Activated CD4-positive, CD25-positive, alpha-beta regulatory T cell treated with anti-CD3 and anti-CD28 coated beads, Interleukin-2, amount 50 U/mL, for 72 hours (primary cell): ENCODE measurements at regions not wholly inside any gene's neighbourhood (a gene's known extent, or its start where the extent isn't known, plus 50 kb on each side); places are given as distances from the start of the nearest gene placed in this dataset.
"Not testable (repeated sequence)": the region's sequence is repeated elsewhere in the genome, so short reads cannot be mapped to it uniquely, and the experiment has no call there.

Experiments
- DNase-seq: peaks from one replicate; pipeline ENCODE4 v3.0.0; 2021

DNA sequence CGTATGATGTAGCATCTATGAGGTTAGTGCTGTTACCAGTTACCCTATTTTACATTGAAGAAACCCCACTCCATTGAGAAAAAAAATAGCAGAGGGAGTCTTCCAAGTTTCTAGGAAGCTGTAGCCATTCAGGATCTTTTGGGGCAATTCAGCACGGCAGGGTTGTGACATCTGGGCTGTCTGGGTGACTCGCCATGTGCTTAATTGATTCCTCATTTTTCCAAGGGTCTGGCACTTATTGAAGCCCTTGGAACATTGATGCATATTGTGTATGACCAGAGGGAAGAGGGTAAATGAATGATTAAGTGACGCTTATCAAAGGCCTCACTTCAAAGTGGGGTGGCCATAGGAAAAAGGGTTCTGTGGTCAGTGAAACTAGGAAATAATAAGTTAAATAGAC is 248.7 kb downstream of the ARHGAP12 start:
- no peak for DNase-seq

- DNase-seq, result no peak
These were observed 249.8 kb downstream of the ARHGAP12 start for GRCh38 chr10:31678575-31679516.

GRCh38 chr10:31678139-31678536 is 250.5 kb downstream of the ARHGAP12 start:
- no peak for DNase-seq

GRCh38 chr10:31677195-31678138 is 251.2 kb downstream of the ARHGAP12 start:
- no peak for DNase-seq

DNA sequence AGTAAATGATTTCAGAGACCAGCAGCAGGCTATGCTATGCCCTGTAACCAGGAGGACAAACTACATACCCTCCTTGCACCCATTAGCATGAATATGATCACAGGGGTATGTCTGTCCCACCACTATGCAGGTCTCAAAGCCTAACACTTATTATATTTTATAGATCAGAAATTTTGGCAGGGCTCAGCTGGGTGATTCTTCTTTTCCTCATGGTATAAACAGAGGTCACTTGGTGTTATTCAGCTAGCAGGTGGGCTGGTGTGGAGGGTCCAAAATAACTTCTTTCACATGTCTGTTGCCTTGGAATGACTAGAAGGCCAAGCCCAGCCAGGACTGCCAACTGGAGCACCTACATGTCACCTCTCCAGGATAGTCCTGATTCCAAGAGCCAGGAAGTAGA is 252.9 kb downstream of the ARHGAP12 start:
- no peak for DNase-seq

DNA sequence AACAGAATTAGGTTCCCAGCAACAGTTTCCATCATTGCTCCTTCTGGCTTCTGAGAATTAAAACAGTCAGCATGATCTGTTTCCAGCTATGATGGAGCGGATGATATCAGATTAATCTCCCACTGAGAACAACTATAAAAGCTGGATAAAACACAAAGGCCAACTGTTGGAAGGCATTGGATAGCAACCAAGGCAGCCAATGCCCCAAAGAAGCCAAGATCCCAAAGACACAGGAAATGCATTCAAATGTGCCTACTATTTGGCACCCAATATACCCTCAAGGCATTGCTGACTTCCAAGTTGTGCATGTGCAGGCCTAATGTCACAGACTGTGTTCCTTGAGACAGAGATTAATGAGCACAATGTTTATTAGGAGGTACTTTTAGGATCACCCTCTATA is 259.3 kb downstream of the ARHGAP12 start:
- no peak for DNase-seq

DNA sequence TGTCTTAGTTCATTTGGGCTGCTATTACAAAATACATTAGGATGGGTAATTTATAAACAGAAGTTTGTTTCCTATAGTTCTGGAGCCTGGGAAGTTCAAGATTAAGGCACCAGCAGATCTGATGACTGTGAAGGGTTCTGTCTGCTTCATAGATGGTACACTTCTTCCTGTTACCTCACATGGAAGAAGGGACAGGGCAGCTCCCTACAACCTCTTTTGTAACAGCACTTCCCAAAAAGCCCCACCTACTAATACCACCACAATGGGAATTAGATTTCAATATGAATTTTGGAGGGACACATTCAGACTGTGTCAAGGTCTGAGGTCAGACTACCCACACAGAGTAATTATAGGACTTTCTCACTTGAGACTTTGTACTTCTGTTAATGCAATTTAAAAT is 260.3 kb downstream of the ARHGAP12 start:
- no peak for DNase-seq

GRCh38 chr10:31665764-31666279 is 262.8 kb downstream of the ARHGAP12 start:
- not testable (repeated sequence) for DNase-seq

GRCh38 chr10:31664803-31665202 is 263.8 kb downstream of the ARHGAP12 start:
- no peak for DNase-seq

- DNase-seq, result not testable (repeated sequence)
These were observed 264.6 kb downstream of the ARHGAP12 start for GRCh38 chr10:31664071-31664470.

DNA sequence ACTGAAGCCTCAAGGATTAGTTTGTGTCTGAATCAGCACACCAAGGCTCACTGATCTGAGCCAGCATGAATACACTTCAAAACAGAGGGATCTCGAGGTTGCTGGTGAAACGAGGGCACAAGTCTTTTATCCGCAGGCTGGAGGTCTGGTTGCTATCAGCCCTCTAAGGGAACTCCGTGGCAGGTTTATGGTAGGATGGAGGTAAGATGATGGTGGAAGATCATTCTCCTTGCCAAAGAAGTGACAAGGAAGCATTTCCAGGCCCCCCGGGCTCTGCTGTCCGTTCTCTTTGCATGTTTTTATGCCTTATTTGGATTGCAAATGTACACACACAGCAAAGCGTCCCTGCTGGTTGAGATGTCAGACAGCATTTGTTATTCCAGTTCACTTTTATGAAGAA is 268.3 kb downstream of the ARHGAP12 start:
- DNase-seq, result no peak

GRCh38 chr10:31659665-31660064 is 269.0 kb downstream of the ARHGAP12 start:
- no peak for DNase-seq

- DNase-seq, result no peak
These were observed 271.2 kb downstream of the ARHGAP12 start for GRCh38 chr10:31657434-31657872.

GRCh38 chr10:31656851-31657433 is 271.7 kb downstream of the ARHGAP12 start:
- no peak for DNase-seq

DNA sequence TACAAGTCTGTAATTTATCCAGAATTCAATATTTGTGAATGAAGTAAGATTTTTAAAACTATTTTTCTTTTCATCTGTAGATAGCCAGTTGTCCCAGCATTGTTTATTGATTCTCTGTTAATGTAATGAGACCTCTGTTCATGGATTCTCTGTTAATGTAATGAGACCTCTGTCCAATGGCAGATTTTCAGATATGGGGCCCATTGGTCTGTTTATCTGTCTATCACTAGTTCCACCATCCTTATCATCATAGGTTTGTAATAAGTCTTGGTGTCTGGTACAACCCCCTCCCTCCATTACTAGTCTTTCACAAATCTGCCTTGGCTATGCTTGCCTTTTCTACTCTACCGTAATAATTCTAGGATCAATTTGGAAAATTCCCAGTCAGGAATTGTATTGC is 276.6 kb downstream of the ARHGAP12 start:
- DNase-seq, result no peak

DNA sequence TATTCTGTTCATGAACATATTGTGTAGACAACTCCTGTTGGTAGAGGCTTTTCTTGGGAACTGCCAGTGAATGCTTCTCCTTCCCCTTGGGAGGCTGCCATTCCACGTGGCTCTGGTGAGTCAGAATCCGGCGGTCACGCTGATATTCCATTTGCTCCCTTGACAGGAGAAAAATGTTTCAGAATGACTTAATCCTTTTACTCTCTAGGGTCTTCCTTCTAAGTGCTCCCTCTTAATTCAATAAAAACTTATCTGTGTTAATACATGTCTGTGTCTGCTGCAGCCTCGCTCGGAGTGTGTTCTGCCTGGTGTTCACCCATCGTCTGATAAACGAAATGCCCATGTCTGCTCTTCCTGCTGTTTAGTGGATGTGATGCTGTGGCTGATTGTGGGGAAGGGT is 278.6 kb downstream of the ARHGAP12 start:
- no peak for DNase-seq

- no peak for DNase-seq
These were observed 279.7 kb downstream of the ARHGAP12 start for GRCh38 chr10:31648966-31649365.

DNA sequence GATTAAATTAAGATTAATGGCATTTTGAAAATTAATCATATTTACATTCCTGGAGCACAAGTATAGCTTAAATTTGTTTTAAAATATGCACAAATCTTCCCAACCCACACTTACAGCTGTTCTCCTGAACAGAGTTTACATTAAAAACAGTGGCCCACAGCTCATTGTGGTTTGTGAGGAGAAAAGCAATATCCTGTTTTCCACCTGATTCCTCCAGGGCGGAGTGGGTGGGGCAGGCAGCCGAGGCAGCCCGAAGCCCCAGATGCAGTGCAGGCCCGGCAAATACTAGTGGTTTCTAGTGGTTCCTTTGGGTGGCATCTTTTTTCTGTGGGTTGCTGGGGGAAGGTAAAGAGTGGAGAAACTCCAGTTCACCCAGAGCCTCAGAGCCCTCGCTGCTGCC is 280.8 kb downstream of the ARHGAP12 start:
- no peak for DNase-seq

DNA sequence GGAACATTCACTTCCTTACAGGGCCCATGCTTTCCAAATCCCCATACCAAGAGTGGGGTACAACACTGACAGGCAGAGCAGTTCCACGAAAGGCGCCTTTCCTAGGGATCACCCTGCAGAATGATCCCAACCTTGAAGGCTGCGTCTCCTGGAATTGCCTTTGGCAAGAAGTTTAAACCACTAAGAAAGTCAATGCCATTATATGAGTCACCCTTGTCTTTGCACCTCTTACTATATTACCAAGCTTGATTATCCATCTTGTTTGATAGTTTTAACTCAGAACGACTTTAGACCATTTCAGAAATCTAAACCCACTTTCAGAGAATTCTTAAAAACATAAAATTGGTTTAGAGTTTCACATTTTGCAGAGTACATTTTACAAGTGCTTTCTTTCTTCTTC is 282.1 kb downstream of the ARHGAP12 start:
- no peak for DNase-seq

DNA sequence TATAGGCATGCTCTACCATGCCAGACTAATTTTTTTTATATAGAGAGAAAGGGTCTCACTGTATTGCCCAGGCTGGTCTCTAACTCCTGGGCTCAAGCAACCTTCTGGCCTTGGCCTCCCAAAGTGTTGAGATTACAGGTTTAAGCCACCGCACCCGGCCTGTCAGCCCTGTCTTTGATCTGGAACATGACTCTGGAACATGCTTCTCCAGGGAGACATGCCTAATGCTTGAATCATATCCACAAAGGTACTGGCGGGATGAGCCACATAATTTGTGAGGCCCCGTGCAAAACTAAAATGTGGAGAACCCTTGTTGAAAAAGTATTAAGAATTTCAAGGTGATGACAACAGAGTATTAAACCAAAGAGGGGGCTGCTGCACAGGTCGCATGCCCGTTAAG is 282.8 kb downstream of the ARHGAP12 start:
- no peak for DNase-seq

- no peak for DNase-seq
These were observed 283.5 kb downstream of the ARHGAP12 start for GRCh38 chr10:31644931-31645633.

- no peak for DNase-seq
These were observed 286.4 kb downstream of the ARHGAP12 start for GRCh38 chr10:31642281-31642680.
